ENCODE measurements at regions not wholly inside any gene's neighbourhood (a gene's known extent, or its start where the extent isn't known, plus 50 kb on each side); places are given as distances from the start of the nearest gene placed in this dataset.

- no peaks in the 10 kb centered on the region for H3K36me3 Mint-ChIP-seq
- DNase-seq, result no peak
- H3K36me3 ChIP-seq (ENCODE audit: insufficient read depth, low read length), result no peaks in the 10 kb centered on the region
- no peaks in the 10 kb centered on the region for H3K27me3 ChIP-seq (ENCODE audit: insufficient read depth, low read length, poor library complexity, severe bottlenecking)
- no peaks in the 10 kb centered on the region for H3K9me3 Mint-ChIP-seq
- H3K4me1 ChIP-seq (ENCODE audit: insufficient read depth, low read length), result no peaks in the 10 kb centered on the region
- no peak overlapping the region for H3K4me3 ChIP-seq (ENCODE audit: low read length)
- POLR2A ChIA-PET, result no interaction called here
- no peak overlapping the region for H3K27ac Mint-ChIP-seq
- peaks cover 0 to 2% (median 0%) of the 10 kb centered on the region in 3 donors for H3K4me1 Mint-ChIP-seq
- no peak overlapping the region for H3K4me3 Mint-ChIP-seq
- H3K27me3 Mint-ChIP-seq, result no peaks in the 10 kb centered on the region
- no peak overlapping the region for H3K27ac ChIP-seq (ENCODE audit: low read depth, low read length)
- CTCF ChIA-PET, result no interaction called here
- H3K9me3 ChIP-seq (ENCODE audit: low read length), result no peaks in the 10 kb centered on the region
Measured at GRCh38 chr9:129397335-129397734, 219.3 kb upstream of the IER5L start.

- Mint-ChIP-seq H3K4me3 (no peak overlapping the region), H3K36me3 (no peaks in the 10 kb centered on the region), H3K27ac (no peak overlapping the region), H3K27me3 (no peaks in the 10 kb centered on the region), H3K4me1 (peaks cover 0 to 2% (median 0%) of the 10 kb centered on the region in 3 donors), H3K9me3 (no peaks in the 10 kb centered on the region)
- Histone ChIP-seq H3K9me3 (ENCODE audit: low read length) (no peaks in the 10 kb centered on the region), H3K36me3 (ENCODE audit: insufficient read depth, low read length) (no peaks in the 10 kb centered on the region), H3K27ac (ENCODE audit: low read depth, low read length) (no peak overlapping the region), H3K4me3 (ENCODE audit: low read length) (no peak overlapping the region), H3K4me1 (ENCODE audit: insufficient read depth, low read length) (no peaks in the 10 kb centered on the region), H3K27me3 (ENCODE audit: insufficient read depth, low read length, poor library complexity, severe bottlenecking) (no peaks in the 10 kb centered on the region)
- no peak for DNase-seq
- POLR2A ChIA-PET, result no interaction called here
- CTCF ChIA-PET, result no interaction called here
Measured at GRCh38 chr9:129396365-129396708, 218.3 kb upstream of the IER5L start.

- no peaks in the 10 kb centered on the region for H3K27me3 Mint-ChIP-seq
- POLR2A ChIA-PET, result no interaction called here
Measured at GRCh38 chr9:129395633-129396364, 217.7 kb upstream of the IER5L start.

GRCh38 chr9:129394886-129395279 is 216.8 kb upstream of the IER5L start:
- H3K27ac Mint-ChIP-seq, result no peak overlapping the region
- Histone ChIP-seq H3K27me3 (ENCODE audit: insufficient read depth, low read length, poor library complexity, severe bottlenecking) (no peaks in the 10 kb centered on the region), H3K27ac (ENCODE audit: low read depth, low read length) (no peak overlapping the region), H3K4me1 (ENCODE audit: insufficient read depth, low read length) (no peaks in the 10 kb centered on the region), H3K36me3 (ENCODE audit: insufficient read depth, low read length) (no peaks in the 10 kb centered on the region), H3K4me3 (ENCODE audit: low read length) (no peak overlapping the region), H3K9me3 (ENCODE audit: low read length) (no peaks in the 10 kb centered on the region)
- no peak for DNase-seq
- no peaks in the 10 kb centered on the region for H3K36me3 Mint-ChIP-seq
- H3K27me3 Mint-ChIP-seq, result no peaks in the 10 kb centered on the region
- peaks cover 0 to 2% (median 0%) of the 10 kb centered on the region in 3 donors for H3K4me1 Mint-ChIP-seq
- H3K4me3 Mint-ChIP-seq, result no peak overlapping the region
- H3K9me3 Mint-ChIP-seq, result no peaks in the 10 kb centered on the region
- ChIA-PET POLR2A (no interaction called here), CTCF (no interaction called here)

More at GRCh38 chr9:129395633-129396364, 217.7 kb upstream of the IER5L start:
- H3K27ac ChIP-seq (ENCODE audit: low read depth, low read length), result no peak overlapping the region
- H3K4me3 ChIP-seq (ENCODE audit: low read length), result no peak overlapping the region
- Mint-ChIP-seq H3K4me1 (peaks cover 0 to 2% (median 0%) of the 10 kb centered on the region in 3 donors), H3K9me3 (no peaks in the 10 kb centered on the region), H3K4me3 (no peak overlapping the region), H3K36me3 (no peaks in the 10 kb centered on the region), H3K27ac (no peak overlapping the region)
- DNase-seq, result no peak
- no peaks in the 10 kb centered on the region for H3K9me3 ChIP-seq (ENCODE audit: low read length)
- no peaks in the 10 kb centered on the region for H3K27me3 ChIP-seq (ENCODE audit: insufficient read depth, low read length, poor library complexity, severe bottlenecking)
- no peaks in the 10 kb centered on the region for H3K4me1 ChIP-seq (ENCODE audit: insufficient read depth, low read length)
- CTCF ChIA-PET, result no interaction called here
- no peaks in the 10 kb centered on the region for H3K36me3 ChIP-seq (ENCODE audit: insufficient read depth, low read length)

GRCh38 chr9:129394061-129394885 is 216.2 kb upstream of the IER5L start:
- no peak overlapping the region for H3K27ac Mint-ChIP-seq
- no peak for DNase-seq
- H3K36me3 Mint-ChIP-seq, result no peaks in the 10 kb centered on the region
- peaks cover 0 to 2% (median 0%) of the 10 kb centered on the region in 3 donors for H3K4me1 Mint-ChIP-seq
- H3K9me3 Mint-ChIP-seq, result no peaks in the 10 kb centered on the region
- Histone ChIP-seq H3K9me3 (ENCODE audit: low read length) (no peaks in the 10 kb centered on the region), H3K27ac (ENCODE audit: low read depth, low read length) (no peak overlapping the region), H3K36me3 (ENCODE audit: insufficient read depth, low read length) (no peaks in the 10 kb centered on the region), H3K27me3 (ENCODE audit: insufficient read depth, low read length, poor library complexity, severe bottlenecking) (no peaks in the 10 kb centered on the region), H3K4me3 (ENCODE audit: low read length) (no peak overlapping the region), H3K4me1 (ENCODE audit: insufficient read depth, low read length) (no peaks in the 10 kb centered on the region)
- H3K27me3 Mint-ChIP-seq, result no peaks in the 10 kb centered on the region
- H3K4me3 Mint-ChIP-seq, result no peak overlapping the region
- ChIA-PET POLR2A (no interaction called here), CTCF (no interaction called here)

GRCh38 chr9:129393064-129393463 is 215.0 kb upstream of the IER5L start:
- no peak overlapping the region for H3K4me3 Mint-ChIP-seq
- no peaks in the 10 kb centered on the region for H3K36me3 Mint-ChIP-seq
- H3K27ac Mint-ChIP-seq, result no peak overlapping the region
- DNase-seq, result no peak
- H3K9me3 ChIP-seq (ENCODE audit: low read length), result no peaks in the 10 kb centered on the region
- no peaks in the 10 kb centered on the region for H3K27me3 ChIP-seq (ENCODE audit: insufficient read depth, low read length, poor library complexity, severe bottlenecking)
- no peaks in the 10 kb centered on the region for H3K27me3 Mint-ChIP-seq
- no peaks in the 10 kb centered on the region for H3K4me1 ChIP-seq (ENCODE audit: insufficient read depth, low read length)
- ChIA-PET POLR2A (no interaction called here), CTCF (no interaction called here)
- H3K36me3 ChIP-seq (ENCODE audit: insufficient read depth, low read length), result no peaks in the 10 kb centered on the region
- no peaks in the 10 kb centered on the region for H3K9me3 Mint-ChIP-seq
- no peak overlapping the region for H3K27ac ChIP-seq (ENCODE audit: low read depth, low read length)
- H3K4me1 Mint-ChIP-seq, result peaks cover 0 to 2% (median 0%) of the 10 kb centered on the region in 3 donors
- H3K4me3 ChIP-seq (ENCODE audit: low read length), result no peak overlapping the region

GRCh38 chr9:129392093-129392541 is 214.1 kb upstream of the IER5L start:
- H3K27me3 Mint-ChIP-seq, result no peaks in the 10 kb centered on the region
- no peak for DNase-seq
- no peak overlapping the region for H3K27ac ChIP-seq (ENCODE audit: low read depth, low read length)
- H3K9me3 ChIP-seq (ENCODE audit: low read length), result no peaks in the 10 kb centered on the region
- no peaks in the 10 kb centered on the region for H3K4me1 Mint-ChIP-seq
- POLR2A ChIA-PET, result no interaction called here
- H3K4me1 ChIP-seq (ENCODE audit: insufficient read depth, low read length), result no peaks in the 10 kb centered on the region
- no peak overlapping the region for H3K4me3 ChIP-seq (ENCODE audit: low read length)
- no peak overlapping the region for H3K27ac Mint-ChIP-seq
- no peak overlapping the region for H3K4me3 Mint-ChIP-seq
- no peaks in the 10 kb centered on the region for H3K9me3 Mint-ChIP-seq
- CTCF ChIA-PET, result no interaction called here
- H3K36me3 ChIP-seq (ENCODE audit: insufficient read depth, low read length), result no peaks in the 10 kb centered on the region
- H3K27me3 ChIP-seq (ENCODE audit: insufficient read depth, low read length, poor library complexity, severe bottlenecking), result no peaks in the 10 kb centered on the region
- H3K36me3 Mint-ChIP-seq, result no peaks in the 10 kb centered on the region

GRCh38 chr9:129391221-129391661 is 213.2 kb upstream of the IER5L start:
- POLR2A ChIA-PET, result interaction anchor here (0.5 kb wide), 1 partner anchor 403 kb away, joined by 7 read pairs; no protein-coding TSS in a partner anchor
- H3K9me3 Mint-ChIP-seq, result no peaks in the 10 kb centered on the region
- no peaks in the 10 kb centered on the region for H3K36me3 Mint-ChIP-seq
- H3K27ac Mint-ChIP-seq, result peak overlapping the region in 1 of 8 donors; percentile 61
- no peaks in the 10 kb centered on the region for H3K9me3 ChIP-seq (ENCODE audit: low read length)
- no peak for DNase-seq
- H3K4me1 ChIP-seq (ENCODE audit: insufficient read depth, low read length), result no peaks in the 10 kb centered on the region
- no peaks in the 10 kb centered on the region for H3K27me3 Mint-ChIP-seq
- H3K4me3 Mint-ChIP-seq, result no peak overlapping the region
- no peaks in the 10 kb centered on the region for H3K27me3 ChIP-seq (ENCODE audit: insufficient read depth, low read length, poor library complexity, severe bottlenecking)
- no peak overlapping the region for H3K27ac ChIP-seq (ENCODE audit: low read depth, low read length)
- no peaks in the 10 kb centered on the region for H3K4me1 Mint-ChIP-seq
- no peaks in the 10 kb centered on the region for H3K36me3 ChIP-seq (ENCODE audit: insufficient read depth, low read length)
- no peak overlapping the region for H3K4me3 ChIP-seq (ENCODE audit: low read length)
- CTCF ChIA-PET, result no interaction called here
